ENCODE measurements at regions not wholly inside any gene's neighbourhood (a gene's known extent, or its start where the extent isn't known, plus 50 kb on each side); places are given as distances from the start of the nearest gene placed in this dataset.

GRCh38 chr22:49094151-49094550 is 733.5 kb downstream of the BRD1 start:
- Histone ChIP-seq H3K27me3 (ENCODE audit: control insufficient read depth in 2 of 2, insufficient read depth in 2 of 2, low read length in 2 of 2) (no peaks in the 10 kb centered on the region), H3K9ac (ENCODE audit: low read depth in 1 of 2, low read length in 2 of 2) (no peak overlapping the region), H3K4me1 (ENCODE audit: control insufficient read depth in 2 of 2, insufficient read depth in 2 of 2, low read length in 2 of 2) (no peaks in the 10 kb centered on the region), H3K4me3 (ENCODE audit: low read length in 2 of 2) (no peak overlapping the region), H3K27ac (ENCODE audit: low read depth in 2 of 2, low read length in 2 of 2) (no peak overlapping the region), H3K9me3 (ENCODE audit: control insufficient read depth in 2 of 2, low read length in 2 of 2) (no peaks in the 10 kb centered on the region), H3K36me3 (ENCODE audit: control insufficient read depth in 2 of 2, insufficient read depth in 2 of 2, low read length in 2 of 2) (no peaks in the 10 kb centered on the region)

GRCh38 chr22:49093192-49093880 is 734.3 kb downstream of the BRD1 start:
- Histone ChIP-seq H3K4me1 (ENCODE audit: control insufficient read depth in 2 of 2, insufficient read depth in 2 of 2, low read length in 2 of 2) (no peaks in the 10 kb centered on the region), H3K9ac (ENCODE audit: low read depth in 1 of 2, low read length in 2 of 2) (no peak overlapping the region), H3K4me3 (ENCODE audit: low read length in 2 of 2) (no peak overlapping the region), H3K27ac (ENCODE audit: low read depth in 2 of 2, low read length in 2 of 2) (no peak overlapping the region), H3K27me3 (ENCODE audit: control insufficient read depth in 2 of 2, insufficient read depth in 2 of 2, low read length in 2 of 2) (no peaks in the 10 kb centered on the region), H3K36me3 (ENCODE audit: control insufficient read depth in 2 of 2, insufficient read depth in 2 of 2, low read length in 2 of 2) (no peaks in the 10 kb centered on the region), H3K9me3 (ENCODE audit: control insufficient read depth in 2 of 2, low read length in 2 of 2) (no peaks in the 10 kb centered on the region)

GRCh38 chr22:49092716-49093115 is 735.0 kb downstream of the BRD1 start:
- Histone ChIP-seq H3K9ac (ENCODE audit: low read depth in 1 of 2, low read length in 2 of 2) (no peak overlapping the region), H3K27me3 (ENCODE audit: control insufficient read depth in 2 of 2, insufficient read depth in 2 of 2, low read length in 2 of 2) (no peaks in the 10 kb centered on the region), H3K27ac (ENCODE audit: low read depth in 2 of 2, low read length in 2 of 2) (no peak overlapping the region), H3K4me1 (ENCODE audit: control insufficient read depth in 2 of 2, insufficient read depth in 2 of 2, low read length in 2 of 2) (no peaks in the 10 kb centered on the region), H3K36me3 (ENCODE audit: control insufficient read depth in 2 of 2, insufficient read depth in 2 of 2, low read length in 2 of 2) (no peaks in the 10 kb centered on the region), H3K9me3 (ENCODE audit: control insufficient read depth in 2 of 2, low read length in 2 of 2) (no peaks in the 10 kb centered on the region), H3K4me3 (ENCODE audit: low read length in 2 of 2) (no peak overlapping the region)

- H3K36me3 ChIP-seq (ENCODE audit: control insufficient read depth in 2 of 2, insufficient read depth in 2 of 2, low read length in 2 of 2), result no peaks in the 10 kb centered on the region
- no peaks in the 10 kb centered on the region for H3K9me3 ChIP-seq (ENCODE audit: control insufficient read depth in 2 of 2, low read length in 2 of 2)
- H3K27ac ChIP-seq (ENCODE audit: low read depth in 2 of 2, low read length in 2 of 2), result no peak overlapping the region
- no peaks in the 10 kb centered on the region for H3K4me1 ChIP-seq (ENCODE audit: control insufficient read depth in 2 of 2, insufficient read depth in 2 of 2, low read length in 2 of 2)
- H3K4me3 ChIP-seq (ENCODE audit: low read length in 2 of 2), result no peak overlapping the region
- H3K9ac ChIP-seq (ENCODE audit: low read depth in 1 of 2, low read length in 2 of 2), result no peak overlapping the region
- no peaks in the 10 kb centered on the region for H3K27me3 ChIP-seq (ENCODE audit: control insufficient read depth in 2 of 2, insufficient read depth in 2 of 2, low read length in 2 of 2)
These were observed 735.6 kb downstream of the BRD1 start for GRCh38 chr22:49091917-49092545.

GRCh38 chr22:49091451-49091850 is 736.2 kb downstream of the BRD1 start:
- Histone ChIP-seq H3K36me3 (ENCODE audit: control insufficient read depth in 2 of 2, insufficient read depth in 2 of 2, low read length in 2 of 2) (no peaks in the 10 kb centered on the region), H3K4me3 (ENCODE audit: low read length in 2 of 2) (no peak overlapping the region), H3K27me3 (ENCODE audit: control insufficient read depth in 2 of 2, insufficient read depth in 2 of 2, low read length in 2 of 2) (no peaks in the 10 kb centered on the region), H3K27ac (ENCODE audit: low read depth in 2 of 2, low read length in 2 of 2) (no peak overlapping the region), H3K9ac (ENCODE audit: low read depth in 1 of 2, low read length in 2 of 2) (no peak overlapping the region), H3K9me3 (ENCODE audit: control insufficient read depth in 2 of 2, low read length in 2 of 2) (no peaks in the 10 kb centered on the region), H3K4me1 (ENCODE audit: control insufficient read depth in 2 of 2, insufficient read depth in 2 of 2, low read length in 2 of 2) (no peaks in the 10 kb centered on the region)

GRCh38 chr22:49090853-49091135 is 736.9 kb downstream of the BRD1 start:
- Histone ChIP-seq H3K9ac (ENCODE audit: low read depth in 1 of 2, low read length in 2 of 2) (no peak overlapping the region), H3K27me3 (ENCODE audit: control insufficient read depth in 2 of 2, insufficient read depth in 2 of 2, low read length in 2 of 2) (no peaks in the 10 kb centered on the region), H3K36me3 (ENCODE audit: control insufficient read depth in 2 of 2, insufficient read depth in 2 of 2, low read length in 2 of 2) (no peaks in the 10 kb centered on the region), H3K4me1 (ENCODE audit: control insufficient read depth in 2 of 2, insufficient read depth in 2 of 2, low read length in 2 of 2) (no peaks in the 10 kb centered on the region), H3K27ac (ENCODE audit: low read depth in 2 of 2, low read length in 2 of 2) (no peak overlapping the region), H3K4me3 (ENCODE audit: low read length in 2 of 2) (no peak overlapping the region), H3K9me3 (ENCODE audit: control insufficient read depth in 2 of 2, low read length in 2 of 2) (no peaks in the 10 kb centered on the region)

GRCh38 chr22:49090061-49090852 is 737.4 kb downstream of the BRD1 start:
- H3K36me3 ChIP-seq (ENCODE audit: control insufficient read depth in 2 of 2, insufficient read depth in 2 of 2, low read length in 2 of 2), result no peaks in the 10 kb centered on the region
- H3K9me3 ChIP-seq (ENCODE audit: control insufficient read depth in 2 of 2, low read length in 2 of 2), result no peaks in the 10 kb centered on the region
- no peak overlapping the region for H3K9ac ChIP-seq (ENCODE audit: low read depth in 1 of 2, low read length in 2 of 2)
- no peak overlapping the region for H3K4me3 ChIP-seq (ENCODE audit: low read length in 2 of 2)
- H3K27me3 ChIP-seq (ENCODE audit: control insufficient read depth in 2 of 2, insufficient read depth in 2 of 2, low read length in 2 of 2), result no peaks in the 10 kb centered on the region
- H3K4me1 ChIP-seq (ENCODE audit: control insufficient read depth in 2 of 2, insufficient read depth in 2 of 2, low read length in 2 of 2), result no peaks in the 10 kb centered on the region
- H3K27ac ChIP-seq (ENCODE audit: low read depth in 2 of 2, low read length in 2 of 2), result no peak overlapping the region

DNA sequence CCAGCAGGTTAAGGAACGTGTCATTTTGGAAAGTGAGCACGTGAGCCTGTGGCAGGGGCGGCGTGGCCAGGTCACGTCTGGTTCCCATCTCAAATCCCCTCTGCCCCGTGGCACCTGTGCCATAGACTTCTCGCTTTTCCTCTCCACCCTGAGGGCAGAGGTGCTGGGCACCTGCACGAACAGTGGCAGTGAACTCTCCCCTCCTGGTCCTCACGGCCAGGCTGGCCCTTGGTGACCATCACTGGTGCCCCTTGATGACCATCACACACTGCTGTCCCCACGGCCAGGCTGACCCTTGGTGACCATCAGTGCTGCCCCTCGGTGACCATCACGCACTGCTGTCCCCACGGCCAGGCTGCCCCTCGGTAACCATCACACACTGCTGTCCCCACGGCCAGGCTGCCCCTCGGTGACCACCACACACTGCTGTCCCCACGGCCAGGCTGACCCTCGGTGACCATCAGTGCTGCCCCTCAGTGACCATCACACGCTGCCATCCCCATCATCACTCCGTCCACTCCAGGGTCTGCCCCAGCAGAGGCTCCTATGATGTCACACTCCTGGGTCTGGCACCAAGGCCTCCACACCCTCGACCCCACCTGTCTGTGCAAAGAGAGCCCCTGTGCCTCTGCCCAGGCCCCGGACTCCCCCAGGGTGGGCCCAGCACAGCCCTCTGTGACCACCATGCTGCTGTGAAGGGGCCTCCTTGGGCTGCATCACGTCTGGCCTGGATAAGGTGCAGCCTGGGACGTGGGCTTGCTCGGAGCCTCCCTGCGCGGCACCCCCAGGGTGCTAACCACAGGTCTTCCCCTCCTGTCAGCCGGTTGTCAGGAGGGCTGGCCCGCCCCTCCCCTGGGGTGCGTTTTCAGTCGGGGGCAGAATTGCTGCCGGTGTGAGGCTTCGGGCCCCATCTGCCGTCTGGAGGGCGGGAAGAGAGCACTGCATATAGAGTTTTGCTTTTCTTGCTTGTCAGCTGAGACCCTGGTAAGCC is 738.6 kb downstream of the BRD1 start:
- H3K4me3 ChIP-seq (ENCODE audit: low read length in 2 of 2), result no peak overlapping the region
- H3K36me3 ChIP-seq (ENCODE audit: control insufficient read depth in 2 of 2, insufficient read depth in 2 of 2, low read length in 2 of 2), result no peaks in the 10 kb centered on the region
- H3K27ac ChIP-seq (ENCODE audit: low read depth in 2 of 2, low read length in 2 of 2), result no peak overlapping the region
- H3K9me3 ChIP-seq (ENCODE audit: control insufficient read depth in 2 of 2, low read length in 2 of 2), result no peaks in the 10 kb centered on the region
- no peak overlapping the region for H3K9ac ChIP-seq (ENCODE audit: low read depth in 1 of 2, low read length in 2 of 2)
- no peaks in the 10 kb centered on the region for H3K4me1 ChIP-seq (ENCODE audit: control insufficient read depth in 2 of 2, insufficient read depth in 2 of 2, low read length in 2 of 2)
- H3K27me3 ChIP-seq (ENCODE audit: control insufficient read depth in 2 of 2, insufficient read depth in 2 of 2, low read length in 2 of 2), result no peaks in the 10 kb centered on the region

- Histone ChIP-seq H3K27ac (ENCODE audit: low read depth in 2 of 2, low read length in 2 of 2) (no peak overlapping the region), H3K4me3 (ENCODE audit: low read length in 2 of 2) (no peak overlapping the region), H3K27me3 (ENCODE audit: control insufficient read depth in 2 of 2, insufficient read depth in 2 of 2, low read length in 2 of 2) (no peaks in the 10 kb centered on the region), H3K4me1 (ENCODE audit: control insufficient read depth in 2 of 2, insufficient read depth in 2 of 2, low read length in 2 of 2) (no peaks in the 10 kb centered on the region), H3K9ac (ENCODE audit: low read depth in 1 of 2, low read length in 2 of 2) (no peak overlapping the region), H3K36me3 (ENCODE audit: control insufficient read depth in 2 of 2, insufficient read depth in 2 of 2, low read length in 2 of 2) (no peaks in the 10 kb centered on the region), H3K9me3 (ENCODE audit: control insufficient read depth in 2 of 2, low read length in 2 of 2) (no peaks in the 10 kb centered on the region)
These were observed 739.7 kb downstream of the BRD1 start for GRCh38 chr22:49087716-49088601.
